HCT116 (cell line): ENCODE measurements at regions not wholly inside any gene's neighbourhood (a gene's known extent, or its start where the extent isn't known, plus 50 kb on each side); places are given as distances from the start of the nearest gene placed in this dataset.

Experiments
- ATAC-seq: fragments of 200-7000 bp; cut with Tn5 transposase; 2 replicates; pipeline ENCODE4 v1.9.1; 2020; ENCODE audit warnings: mild to moderate bottlenecking, moderate library complexity
- BruUV-seq: library from RNA; stranded (reverse); fragments of 400-500 nt; replicated peaks from 2 replicates; lab custom pipeline; 2021; lab: Mats Ljungman, UMichigan
- CTCF ChIA-PET: fragments of 300-600 bp; sonication (Branson Sonifier 250); formaldehyde crosslinking; loops from one replicate; lab custom pipeline; 2021; ENCODE audit warnings: antibody characterized with exemption; lab: Charles Lee
- POLR2A ChIA-PET: fragments of 300-600, 350-600 bp; sonication (Branson Sonifier 250); formaldehyde crosslinking; loops from one replicate; lab custom pipeline; 2021; ENCODE audit warnings: antibody characterized with exemption; lab: Charles Lee
- RAD21 ChIA-PET, 2 experiments: fragments of 300-600 bp; sonication (Branson Sonifier 250); formaldehyde crosslinking; loops; one replicate each; lab custom pipeline; 2023; ENCODE audit warnings: low total read pairs in 2 of 2; ENCODE audit not compliant: uncharacterized antibody in 2 of 2, unreplicated experiment in 2 of 2, low non-redundant PET in 1 of 2; lab: Charles Lee
- DNase-seq: peaks from one replicate; pipeline ENCODE4 v3.0.0-alpha.2; 2010; ENCODE audit warnings: low read depth, low spot score
- H2AFZ ChIP-seq: fragments of 200-600 bp; shearing (Covaris generic), sonication (generic); 2 replicates; pipeline ENCODE4 v1.6.1; 2017; ENCODE audit warnings: low read depth, mixed run types, mixed read lengths, antibody characterized with exemption, low read length; ENCODE audit not compliant: poor library complexity, severe bottlenecking
- H3K27ac ChIP-seq: 2 replicates; pipeline ENCODE4 v1.5.1; 2012; ENCODE audit warnings: low read depth, low read length
- H3K27me3 ChIP-seq: fragments of 200-600 bp; sonication (generic); 2 replicates; pipeline ENCODE4 v1.6.1; 2016; ENCODE audit warnings: mixed run types, low read length, mixed read lengths; ENCODE audit not compliant: insufficient read depth
- H3K36me3 ChIP-seq, 2 experiments: fragments of 200-500 bp in 1 of 2; fragments of 200-600 bp in 1 of 2; sonication (Bioruptor generic) in 1 of 2; sonication (generic) in 1 of 2; 2 replicates each; pipeline versions ENCODE4 v1.5.1 to v1.6.1; 2014 to 2016; ENCODE audit warnings: low read length in 2 of 2, inconsistent platforms in 1 of 2, mixed read lengths in 1 of 2, mixed run types in 1 of 2; ENCODE audit not compliant: insufficient read depth in 2 of 2, control insufficient read depth in 1 of 2
- H3K4me1 ChIP-seq, 2 experiments: fragments of 200-600 bp in 1 of 2; sonication (generic) in 1 of 2; 2 replicates each; pipeline versions ENCODE4 v1.5.1 to v1.6.1; 2012 to 2017; ENCODE audit warnings: low read length in 2 of 2, inconsistent platforms in 1 of 2, mild to moderate bottlenecking in 1 of 2, mixed read lengths in 1 of 2, mixed run types in 1 of 2, moderate library complexity in 1 of 2; ENCODE audit not compliant: insufficient read depth in 2 of 2, control insufficient read depth in 1 of 2
- H3K4me2 ChIP-seq: fragments of 200-600 bp; sonication (generic); 2 replicates; pipeline ENCODE4 v1.6.1; 2017; ENCODE audit warnings: mixed run types, low read length, mixed read lengths
- H3K4me3 ChIP-seq, 2 experiments: fragments of 200-600 bp in 1 of 2; sonication (generic) in 1 of 2; replicated peaks in 1 of 2; 2 replicates each; pipeline ENCODE4 v1.5.1; 2011 to 2016; ENCODE audit warnings: low read length in 2 of 2, control low read depth in 1 of 2, low read depth in 1 of 2, mild to moderate bottlenecking in 1 of 2, mixed read lengths in 1 of 2, mixed run types in 1 of 2
- H3K79me2 ChIP-seq: fragments of 200-600 bp; sonication (generic); 2 replicates; pipeline ENCODE4 v1.6.1; 2017; ENCODE audit warnings: mild to moderate bottlenecking, mixed run types, low read length, moderate library complexity, mixed read lengths; ENCODE audit not compliant: insufficient read depth
- H3K9ac ChIP-seq: fragments of 200-600 bp; sonication (generic); 2 replicates; pipeline ENCODE4 v1.6.1; 2016; ENCODE audit warnings: low read length, mixed read lengths
- H3K9me2 ChIP-seq: fragments of 200-600 bp; sonication (generic), shearing (Covaris generic); 2 replicates; pipeline ENCODE4 v1.6.1; 2017; ENCODE audit warnings: mixed run types, mild to moderate bottlenecking, moderate library complexity; ENCODE audit not compliant: insufficient read depth
- H3K9me3 ChIP-seq, 2 experiments: fragments of 200-500 bp in 1 of 2; fragments of 200-600 bp in 1 of 2; sonication (Bioruptor generic) in 1 of 2; sonication (generic) in 1 of 2; 2 replicates each; pipeline ENCODE4 v1.6.1; 2014 to 2017; ENCODE audit warnings: low read length in 2 of 2, mixed read lengths in 2 of 2, inconsistent platforms in 1 of 2, low read depth in 1 of 2, mild to moderate bottlenecking in 1 of 2, mixed run types in 1 of 2, moderate library complexity in 1 of 2; ENCODE audit not compliant: control insufficient read depth in 1 of 2, insufficient read depth in 1 of 2
- H4K20me1 ChIP-seq: fragments of 200-600 bp; sonication (generic), shearing (Covaris generic); 2 replicates; pipeline ENCODE4 v1.6.1; 2017; ENCODE audit warnings: mixed run types, mild to moderate bottlenecking, moderate library complexity; ENCODE audit not compliant: insufficient read depth
- FOSL1 ChIP-seq: IDR thresholded peaks from 2 replicates; pipeline ENCODE4 v1.6.1; 2012; ENCODE audit warnings: low read depth
- POLR2AphosphoS5 ChIP-seq: IDR thresholded peaks from 2 replicates; pipeline ENCODE4 v1.6.1; 2011; ENCODE audit warnings: mild to moderate bottlenecking, low read depth, low read length, moderate library complexity
- SIN3A ChIP-seq: IDR thresholded peaks from 2 replicates; pipeline ENCODE4 v1.6.1; 2012; ENCODE audit warnings: low read depth
- TCF7L2 ChIP-seq: IDR thresholded peaks from 2 replicates; pipeline ENCODE4 v1.7.0; 2011; ENCODE audit warnings: borderline replicate concordance, inconsistent platforms; ENCODE audit not compliant: insufficient read depth, insufficient read length; ENCODE audit errors: extremely low read depth
- YY1 ChIP-seq: IDR thresholded peaks from 2 replicates; pipeline ENCODE4 v1.6.1; 2011; ENCODE audit warnings: low read length, low read depth, moderate library complexity, mild to moderate bottlenecking; ENCODE audit not compliant: insufficient replicate concordance; ENCODE audit errors: extremely low read depth
- ZFX ChIP-seq: fragments of 450-650 bp; IDR thresholded peaks from 2 replicates; pipeline ENCODE4 v1.6.1; 2017
- intact Hi-C: fragments of 100-400 bp; cut with micrococcal nuclease; formaldehyde crosslinking; loops from 2 replicates; pipeline ENCODE4 v1.10.0; 2022
- TF ChIP-seq, protein P1 (sequence below): IDR thresholded peaks from 2 replicates; pipeline ENCODE4 v1.6.1; 2012; ENCODE audit warnings: low read depth

DNA sequence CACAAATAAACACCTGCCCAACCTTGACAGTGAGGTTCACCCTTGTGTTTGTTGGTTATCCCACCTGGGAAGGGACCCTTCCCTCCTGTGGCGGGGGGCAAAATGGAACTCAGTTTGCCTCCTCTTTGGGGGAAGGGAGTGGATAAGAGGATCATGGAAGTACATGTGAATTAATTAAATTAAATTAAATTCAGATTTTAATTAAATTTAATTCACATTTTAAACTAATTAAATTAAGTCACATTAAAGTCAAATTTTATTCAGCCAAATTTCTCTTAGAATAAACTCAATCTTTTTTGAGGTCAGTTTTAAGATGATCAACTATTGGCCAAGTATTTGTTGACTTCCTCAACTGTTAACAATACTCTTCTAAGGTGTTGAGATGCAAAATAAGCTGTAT is 252.4 kb upstream of the AJAP1 start:
- H3K36me3 ChIP-seq: no peaks in the 10 kb centered on the region
- H3K27me3 ChIP-seq: no peaks in the 10 kb centered on the region
- no TSS peak for BruUV-seq
- no peaks in the 10 kb centered on the region for H3K9me3 ChIP-seq
- no peaks in the 10 kb centered on the region for H3K9me2 ChIP-seq
- no peak overlapping the region for H3K4me3 ChIP-seq
- intact Hi-C loops: no loop called here
- no peak overlapping the region for H3K27ac ChIP-seq
- POLR2A ChIA-PET: no interaction called here
- no peaks in the 10 kb centered on the region for H3K79me2 ChIP-seq
- CTCF ChIA-PET: no interaction called here
- no peak for DNase-seq
- no peak overlapping the region for H3K4me2 ChIP-seq
- TF ChIP-seq, protein P1, sequence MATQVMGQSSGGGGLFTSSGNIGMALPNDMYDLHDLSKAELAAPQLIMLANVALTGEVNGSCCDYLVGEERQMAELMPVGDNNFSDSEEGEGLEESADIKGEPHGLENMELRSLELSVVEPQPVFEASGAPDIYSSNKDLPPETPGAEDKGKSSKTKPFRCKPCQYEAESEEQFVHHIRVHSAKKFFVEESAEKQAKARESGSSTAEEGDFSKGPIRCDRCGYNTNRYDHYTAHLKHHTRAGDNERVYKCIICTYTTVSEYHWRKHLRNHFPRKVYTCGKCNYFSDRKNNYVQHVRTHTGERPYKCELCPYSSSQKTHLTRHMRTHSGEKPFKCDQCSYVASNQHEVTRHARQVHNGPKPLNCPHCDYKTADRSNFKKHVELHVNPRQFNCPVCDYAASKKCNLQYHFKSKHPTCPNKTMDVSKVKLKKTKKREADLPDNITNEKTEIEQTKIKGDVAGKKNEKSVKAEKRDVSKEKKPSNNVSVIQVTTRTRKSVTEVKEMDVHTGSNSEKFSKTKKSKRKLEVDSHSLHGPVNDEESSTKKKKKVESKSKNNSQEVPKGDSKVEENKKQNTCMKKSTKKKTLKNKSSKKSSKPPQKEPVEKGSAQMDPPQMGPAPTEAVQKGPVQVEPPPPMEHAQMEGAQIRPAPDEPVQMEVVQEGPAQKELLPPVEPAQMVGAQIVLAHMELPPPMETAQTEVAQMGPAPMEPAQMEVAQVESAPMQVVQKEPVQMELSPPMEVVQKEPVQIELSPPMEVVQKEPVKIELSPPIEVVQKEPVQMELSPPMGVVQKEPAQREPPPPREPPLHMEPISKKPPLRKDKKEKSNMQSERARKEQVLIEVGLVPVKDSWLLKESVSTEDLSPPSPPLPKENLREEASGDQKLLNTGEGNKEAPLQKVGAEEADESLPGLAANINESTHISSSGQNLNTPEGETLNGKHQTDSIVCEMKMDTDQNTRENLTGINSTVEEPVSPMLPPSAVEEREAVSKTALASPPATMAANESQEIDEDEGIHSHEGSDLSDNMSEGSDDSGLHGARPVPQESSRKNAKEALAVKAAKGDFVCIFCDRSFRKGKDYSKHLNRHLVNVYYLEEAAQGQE: no peak
- TF ChIP-seq FOSL1 (no peak), SIN3A (no peak), TCF7L2 (no peak), POLR2AphosphoS5 (no peak), YY1 (no peak), ZFX (no peak)
- H3K4me1 ChIP-seq: no peaks in the 10 kb centered on the region
- ATAC-seq: no peak
- H4K20me1 ChIP-seq: no peaks in the 10 kb centered on the region
- H3K9ac ChIP-seq: no peak overlapping the region
- no peak overlapping the region for H2AFZ ChIP-seq
- RAD21 ChIA-PET: no interaction called here
